NCI-H1105 (cell line): ENCODE measurements at regions not wholly inside any gene's neighbourhood (a gene's known extent, or its start where the extent isn't known, plus 50 kb on each side); places are given as distances from the start of the nearest gene placed in this dataset.

Experiments used
- DNase-seq: peaks from one replicate; lab custom pipeline; 2025; lab: John Stamatoyannopoulos, UW

GRCh38 chr13:99911965-99912566 is 59.5 kb downstream of the ZIC5 start:
- no peak for DNase-seq

GRCh38 chr13:99911069-99911964 is 60.2 kb downstream of the ZIC5 start:
- DNase-seq: no peak

- DNase-seq: no peak
These were observed 61.5 kb downstream of the ZIC5 start for GRCh38 chr13:99909836-99910619.

GRCh38 chr13:99909097-99909835 is 62.3 kb downstream of the ZIC5 start:
- DNase-seq: no peak

- DNase-seq: peak; percentile 18
These were observed 63.3 kb downstream of the ZIC5 start for GRCh38 chr13:99908140-99908803.

GRCh38 chr13:99907627-99908026 is 63.9 kb downstream of the ZIC5 start:
- no peak for DNase-seq

GRCh38 chr13:99907038-99907437 is 64.5 kb downstream of the ZIC5 start:
- no peak for DNase-seq

GRCh38 chr13:99905814-99906213 is 65.8 kb downstream of the ZIC5 start:
- DNase-seq: no peak

GRCh38 chr13:99905224-99905623 is 66.3 kb downstream of the ZIC5 start:
- no peak for DNase-seq

- DNase-seq: no peak
These were observed 68.4 kb downstream of the ZIC5 start for GRCh38 chr13:99903140-99903539.

GRCh38 chr13:99902657-99903056 is 68.9 kb downstream of the ZIC5 start:
- no peak for DNase-seq

GRCh38 chr13:99900960-99901359 is 70.6 kb downstream of the ZIC5 start:
- DNase-seq: no peak

GRCh38 chr13:99898421-99898820 is 73.1 kb downstream of the ZIC5 start:
- DNase-seq: no peak

- no peak for DNase-seq
These were observed 74.5 kb downstream of the ZIC5 start for GRCh38 chr13:99897076-99897440.

GRCh38 chr13:99896369-99897075 is 75.0 kb downstream of the ZIC5 start:
- no peak for DNase-seq

- no peak for DNase-seq
These were observed 75.9 kb downstream of the ZIC5 start for GRCh38 chr13:99895444-99896368.

- no peak for DNase-seq
These were observed 76.6 kb downstream of the ZIC5 start for GRCh38 chr13:99894840-99895443.

- DNase-seq: no peak
These were observed 77.3 kb downstream of the ZIC5 start for GRCh38 chr13:99894105-99894839.

GRCh38 chr13:99893567-99893966 is 78.0 kb downstream of the ZIC5 start:
- no peak for DNase-seq
